ENCODE measurements at regions not wholly inside any gene's neighbourhood (a gene's known extent, or its start where the extent isn't known, plus 50 kb on each side); places are given as distances from the start of the nearest gene placed in this dataset.

DNA sequence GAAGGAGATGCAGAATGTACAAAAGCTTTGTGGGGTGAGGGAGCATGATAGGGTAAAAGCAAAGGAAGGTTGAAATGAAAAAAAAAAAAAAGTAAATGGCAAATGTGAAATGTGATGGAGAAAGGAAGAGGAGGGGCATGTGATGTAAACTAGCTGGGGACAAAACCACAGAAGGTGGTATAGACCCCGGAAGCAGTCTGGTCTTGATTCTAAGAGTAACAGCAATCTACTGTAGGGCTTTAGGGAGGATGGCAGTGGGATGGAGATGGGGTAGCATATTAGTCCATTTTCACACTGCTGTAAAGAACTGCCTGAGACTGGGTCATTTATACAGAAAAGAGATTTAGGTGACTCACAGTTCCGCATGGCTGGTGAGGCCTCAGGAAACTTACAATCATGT, 362.0 kb downstream of the SOCS6 start:
- TF ChIP-seq EZH2 (IDR thresholded peaks at IDR 0.05) = no peak
- TF ChIP-seq, protein P1, sequence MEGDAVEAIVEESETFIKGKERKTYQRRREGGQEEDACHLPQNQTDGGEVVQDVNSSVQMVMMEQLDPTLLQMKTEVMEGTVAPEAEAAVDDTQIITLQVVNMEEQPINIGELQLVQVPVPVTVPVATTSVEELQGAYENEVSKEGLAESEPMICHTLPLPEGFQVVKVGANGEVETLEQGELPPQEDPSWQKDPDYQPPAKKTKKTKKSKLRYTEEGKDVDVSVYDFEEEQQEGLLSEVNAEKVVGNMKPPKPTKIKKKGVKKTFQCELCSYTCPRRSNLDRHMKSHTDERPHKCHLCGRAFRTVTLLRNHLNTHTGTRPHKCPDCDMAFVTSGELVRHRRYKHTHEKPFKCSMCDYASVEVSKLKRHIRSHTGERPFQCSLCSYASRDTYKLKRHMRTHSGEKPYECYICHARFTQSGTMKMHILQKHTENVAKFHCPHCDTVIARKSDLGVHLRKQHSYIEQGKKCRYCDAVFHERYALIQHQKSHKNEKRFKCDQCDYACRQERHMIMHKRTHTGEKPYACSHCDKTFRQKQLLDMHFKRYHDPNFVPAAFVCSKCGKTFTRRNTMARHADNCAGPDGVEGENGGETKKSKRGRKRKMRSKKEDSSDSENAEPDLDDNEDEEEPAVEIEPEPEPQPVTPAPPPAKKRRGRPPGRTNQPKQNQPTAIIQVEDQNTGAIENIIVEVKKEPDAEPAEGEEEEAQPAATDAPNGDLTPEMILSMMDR (IDR thresholded peaks at IDR 0.05) = no peak
